IMR-90 (cell line): ENCODE measurements at regions not wholly inside any gene's neighbourhood (a gene's known extent, or its start where the extent isn't known, plus 50 kb on each side); places are given as distances from the start of the nearest gene placed in this dataset.

Source experiments
- ATAC-seq: fragments of 200-7000 bp; cut with Tn5 transposase; 2 replicates; pipeline ENCODE4 v1.9.1; 2020; ENCODE audit warnings: low read depth, mild to moderate bottlenecking, moderate library complexity
- BruUV-seq: library from RNA; stranded (reverse); fragments of 400-500 nt; replicated peaks from 2 replicates; lab custom pipeline; 2021; lab: Mats Ljungman, UMichigan
- CTCF ChIA-PET: fragments of 300-600 bp; formaldehyde crosslinking; extraction: SDS; loops from one replicate; lab custom pipeline; 2021; ENCODE audit warnings: antibody characterized with exemption; lab: Yijun Ruan, JAX
- POLR2A ChIA-PET: fragments of 300-600 bp; sonication (Branson Sonifier 250); formaldehyde crosslinking; loops from one replicate; lab custom pipeline; 2022; ENCODE audit warnings: antibody characterized with exemption; ENCODE audit not compliant: unreplicated experiment; lab: Charles Lee
- DNase-seq: peaks from one replicate; pipeline ENCODE4 v3.0.0; 2013
- H2AFZ ChIP-seq: replicated peaks from 2 replicates; pipeline ENCODE3; 2013; ENCODE audit warnings: low read length, mild to moderate bottlenecking; ENCODE audit not compliant: poor library complexity
- H2AK5ac ChIP-seq: 2 replicates; pipeline ENCODE4 v1.6.1; 2013; ENCODE audit warnings: low read depth, low read length, inconsistent platforms
- H2AK9ac ChIP-seq: replicated peaks from 2 replicates; pipeline ENCODE3; 2013; ENCODE audit warnings: mild to moderate bottlenecking, low read depth, low read length, moderate library complexity; ENCODE audit not compliant: poor library complexity
- H2BK120ac ChIP-seq: 2 replicates; pipeline ENCODE4 v1.6.1; 2013; ENCODE audit warnings: low read depth, low read length, inconsistent platforms
- H2BK15ac ChIP-seq: 3 replicates; pipeline ENCODE4 v1.6.1; 2013; ENCODE audit warnings: low read depth, low read length, inconsistent platforms
- H2BK20ac ChIP-seq: 2 replicates; pipeline ENCODE4 v1.6.1; 2013; ENCODE audit warnings: low read depth, mild to moderate bottlenecking, inconsistent platforms, low read length, moderate library complexity
- H2BK5ac ChIP-seq: 2 replicates; pipeline ENCODE4 v1.6.1; 2013; ENCODE audit warnings: mild to moderate bottlenecking, low read depth, low read length, inconsistent platforms; ENCODE audit not compliant: poor library complexity, severe bottlenecking
- H3K14ac ChIP-seq: replicated peaks from 2 replicates; pipeline ENCODE4 v1.6.1; 2013; ENCODE audit warnings: low read depth, low read length, inconsistent platforms
- H3K18ac ChIP-seq: 2 replicates; pipeline ENCODE4 v1.6.1; 2013; ENCODE audit warnings: low read depth, low read length, control low read depth
- H3K23ac ChIP-seq: 2 replicates; pipeline ENCODE4 v1.6.1; 2013; ENCODE audit warnings: low read depth, low read length, inconsistent platforms
- H3K27ac ChIP-seq: 2 replicates; pipeline ENCODE4 v1.5.1; 2013; ENCODE audit warnings: mild to moderate bottlenecking, control low read depth, low read length; ENCODE audit not compliant: insufficient read depth
- H3K27me3 ChIP-seq: 2 replicates; pipeline ENCODE4 v1.6.1; 2013; ENCODE audit warnings: low read length; ENCODE audit not compliant: control insufficient read depth, insufficient read depth
- H3K36me3 ChIP-seq: 2 replicates; pipeline ENCODE4 v1.6.1; 2013; ENCODE audit warnings: low read length, mixed read lengths; ENCODE audit not compliant: control insufficient read depth, insufficient read depth
- H3K4ac ChIP-seq: 2 replicates; pipeline ENCODE4 v1.6.1; 2013; ENCODE audit warnings: low read depth, low read length, inconsistent platforms
- H3K4me1 ChIP-seq: 2 replicates; pipeline ENCODE4 v1.6.1; 2013; ENCODE audit warnings: low read length, mixed read lengths; ENCODE audit not compliant: control insufficient read depth, insufficient read depth
- H3K4me2 ChIP-seq: 2 replicates; pipeline ENCODE4 v1.6.1; 2013; ENCODE audit warnings: low read depth, mild to moderate bottlenecking, control low read depth, low read length, moderate library complexity
- H3K4me3 ChIP-seq: 2 replicates; pipeline ENCODE4 v1.5.1; 2013; ENCODE audit warnings: low read depth, mild to moderate bottlenecking, control low read depth, low read length, moderate library complexity; ENCODE audit not compliant: insufficient read depth
- H3K56ac ChIP-seq: 2 replicates; pipeline ENCODE4 v1.6.1; 2013; ENCODE audit warnings: low read length, inconsistent platforms; ENCODE audit not compliant: insufficient read depth; ENCODE audit errors: extremely low read depth
- H3K79me1 ChIP-seq, 2 experiments: 2 replicates each; pipeline ENCODE4 v1.6.1; 2013; ENCODE audit warnings: low read length in 2 of 2, inconsistent platforms in 1 of 2, low read depth in 1 of 2
- H3K9ac ChIP-seq: 2 replicates; pipeline ENCODE4 v1.6.1; 2013; ENCODE audit warnings: low read depth, low read length, control low read depth
- H3K9me1 ChIP-seq: 2 replicates; pipeline ENCODE4 v1.6.1; 2013; ENCODE audit warnings: low read length, inconsistent platforms; ENCODE audit not compliant: insufficient read depth
- H3K9me3 ChIP-seq: 2 replicates; pipeline ENCODE4 v1.6.1; 2013; ENCODE audit warnings: low read length; ENCODE audit not compliant: control insufficient read depth, insufficient read depth
- H4K20me1 ChIP-seq: 2 replicates; pipeline ENCODE4 v1.6.1; 2013; ENCODE audit warnings: low read length, inconsistent platforms; ENCODE audit not compliant: insufficient read depth
- H4K5ac ChIP-seq: 2 replicates; pipeline ENCODE4 v1.6.1; 2013; ENCODE audit warnings: mild to moderate bottlenecking, low read depth, low read length, control low read depth
- H4K8ac ChIP-seq, 2 experiments: 2 replicates each; pipeline ENCODE4 v1.6.1; 2013; ENCODE audit warnings: low read depth in 2 of 2, low read length in 2 of 2, control low read depth in 1 of 2, inconsistent platforms in 1 of 2
- H4K91ac ChIP-seq: 2 replicates; pipeline ENCODE4 v1.6.1; 2013; ENCODE audit warnings: low read depth, low read length, inconsistent platforms; ENCODE audit not compliant: insufficient read depth
- BHLHE40 ChIP-seq: fragments of 150-350 bp; IDR thresholded peaks from 2 replicates; pipeline ENCODE4 v1.6.1; 2016; ENCODE audit warnings: mild to moderate bottlenecking, low read depth, low read length
- CEBPB ChIP-seq: IDR thresholded peaks from 2 replicates; pipeline ENCODE4 v1.6.1; 2012; ENCODE audit warnings: low read depth, low read length, improper control_type of control experiment
- CHD1 ChIP-seq: IDR thresholded peaks from 2 replicates; pipeline ENCODE4 v1.6.1; 2012; ENCODE audit warnings: low read depth, low read length, improper control_type of control experiment
- MAFK ChIP-seq: IDR thresholded peaks from 2 replicates; pipeline ENCODE4 v1.6.1; 2012; ENCODE audit warnings: low read depth, low read length, improper control_type of control experiment
- MAZ ChIP-seq: IDR thresholded peaks from 2 replicates; pipeline ENCODE4 v1.6.1; 2012; ENCODE audit warnings: low read depth, mild to moderate bottlenecking, low read length, improper control_type of control experiment, moderate library complexity, borderline replicate concordance
- MXI1 ChIP-seq: IDR thresholded peaks from 2 replicates; pipeline ENCODE4 v1.6.1; 2012; ENCODE audit warnings: low read depth, mild to moderate bottlenecking, low read length, moderate library complexity, borderline replicate concordance
- NFE2L2 ChIP-seq: fragments of 150-350 bp; IDR thresholded peaks from 2 replicates; pipeline ENCODE4 v1.6.1; 2016; ENCODE audit warnings: low read depth, mild to moderate bottlenecking, low read length
- POLR2A ChIP-seq: IDR thresholded peaks from 2 replicates; pipeline ENCODE4 v1.6.1; 2012; ENCODE audit warnings: mild to moderate bottlenecking, low read depth, low read length
- RAD21 ChIP-seq: IDR thresholded peaks from 2 replicates; pipeline ENCODE4 v1.6.1; 2012; ENCODE audit warnings: low read length, improper control_type of control experiment
- RCOR1 ChIP-seq: IDR thresholded peaks from 2 replicates; pipeline ENCODE4 v1.6.1; 2012; ENCODE audit warnings: mild to moderate bottlenecking, low read length, improper control_type of control experiment; ENCODE audit not compliant: insufficient replicate concordance
- RFX5 ChIP-seq: IDR thresholded peaks from 2 replicates; pipeline ENCODE4 v1.8.0; 2012; ENCODE audit warnings: low read depth, mild to moderate bottlenecking, low read length, moderate library complexity
- SMC3 ChIP-seq: fragments of 150-350 bp; IDR thresholded peaks from 2 replicates; pipeline ENCODE4 v1.6.1; 2016; ENCODE audit warnings: low read depth, mild to moderate bottlenecking, antibody characterized with exemption, low read length, moderate library complexity
- WGBS, 2 experiments: methylation state at CpG; one replicate each; pipeline versions ENCODE4 v1.1.5 to v1.1.7; 2013; ENCODE audit warnings: missing lambda C conversion rate in 2 of 2; ENCODE audit not compliant: insufficient read length in 1 of 2; ENCODE audit errors: extremely low coverage in 2 of 2; 5-methylcytosine and 5-hydroxymethylcytosine counted together
- dilution Hi-C: fragments of 300-500 bp; cut with HindIII; formaldehyde crosslinking; loops from one replicate; pipeline ENCODE4 v1.14.3; 2018; ENCODE audit warnings: low sequenced_read_pairs; ENCODE audit not compliant: unreplicated experiment
- in situ Hi-C: fragments of 300-500 bp; cut with MboI; formaldehyde crosslinking; loops from 3 replicates; pipeline ENCODE4 v1.14.3; 2019; ENCODE audit warnings: low sequenced_read_pairs, inconsistent platforms, mixed read lengths
- intact Hi-C: fragments of 100-400 bp; cut with micrococcal nuclease; formaldehyde crosslinking; loops from 2 replicates; pipeline ENCODE4 v1.10.0; 2022
- TF ChIP-seq, protein P1 (sequence below): fragments of 150-350 bp; IDR thresholded peaks from 2 replicates; pipeline ENCODE4 v1.6.1; 2016; ENCODE audit warnings: low read depth, mild to moderate bottlenecking, low read length, moderate library complexity, borderline replicate concordance
- TF ChIP-seq, protein P2 (sequence below): conservative IDR thresholded peaks from 2 replicates; pipeline ENCODE4 v1.5.1; 2012; ENCODE audit warnings: mild to moderate bottlenecking, low read depth, low read length, improper control_type of control experiment
- TF ChIP-seq, protein P3 (sequence below): fragments of 150-350 bp; IDR thresholded peaks from 2 replicates; pipeline ENCODE4 v1.6.1; 2017; ENCODE audit warnings: mild to moderate bottlenecking, antibody characterized with exemption, low read length, low read depth

DNA sequence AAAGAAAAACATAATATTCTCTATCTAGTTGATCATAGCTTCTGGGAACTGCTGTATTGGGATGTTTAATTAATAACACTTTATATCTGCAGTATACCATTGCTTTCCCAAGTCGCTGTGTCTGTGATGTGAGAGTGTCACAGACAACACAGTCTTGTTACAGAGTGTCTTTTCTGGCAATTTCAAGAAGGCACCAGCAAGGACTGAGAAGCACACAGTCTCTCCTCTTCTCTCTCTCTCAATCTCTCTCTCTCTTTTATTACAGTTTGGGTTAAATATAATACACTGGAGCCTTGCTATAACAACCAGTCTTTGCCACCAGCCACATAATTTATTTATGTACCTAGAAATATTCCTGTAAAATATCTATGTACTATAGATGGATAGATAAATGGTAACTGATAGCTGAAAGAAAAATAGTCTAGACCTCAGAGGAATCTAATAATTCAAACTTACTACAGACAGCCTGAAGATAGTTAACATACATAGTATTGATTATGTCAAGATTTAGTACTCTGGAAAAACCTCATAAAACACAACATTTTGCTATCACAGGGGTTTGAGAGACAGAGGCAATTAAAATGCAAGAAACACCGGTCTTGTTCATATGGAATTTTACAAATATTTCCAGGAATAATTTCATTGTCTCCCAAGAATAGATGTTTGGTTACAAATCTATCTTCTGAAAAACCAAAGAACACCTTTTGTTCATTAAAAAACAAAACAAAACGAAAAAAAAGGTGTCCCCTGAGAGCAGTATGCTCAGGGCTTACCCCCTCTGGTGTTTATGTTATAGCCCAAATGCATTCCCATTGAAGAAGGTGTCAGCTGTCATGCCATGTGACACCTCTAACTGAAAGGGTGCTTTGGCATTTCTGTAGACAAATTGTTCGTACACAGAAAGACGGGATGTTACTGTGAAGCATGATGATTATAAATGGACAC is 507.8 kb downstream of the TBC1D4 start:
- H2BK20ac ChIP-seq = no peak overlapping the region
- H4K5ac ChIP-seq = no peak overlapping the region
- no peak overlapping the region for H3K56ac ChIP-seq
- H3K36me3 ChIP-seq = no peaks in the 10 kb centered on the region
- no peak overlapping the region for H2BK120ac ChIP-seq
- H4K8ac ChIP-seq = no peak overlapping the region
- H3K27ac ChIP-seq = no peak overlapping the region
- H2AFZ ChIP-seq = no peak overlapping the region
- H3K4me1 ChIP-seq = no peaks in the 10 kb centered on the region
- POLR2A ChIA-PET = no interaction called here
- no TSS peak for BruUV-seq
- no peak overlapping the region for H3K4ac ChIP-seq
- no peak for ATAC-seq
- CTCF ChIA-PET = no interaction called here
- H3K27me3 ChIP-seq = no peaks in the 10 kb centered on the region
- no peak overlapping the region for H2BK15ac ChIP-seq
- H3K18ac ChIP-seq = no peak overlapping the region
- H3K14ac ChIP-seq = no peak overlapping the region
- no peak overlapping the region for H3K23ac ChIP-seq
- H3K9me3 ChIP-seq = no peaks in the 10 kb centered on the region
- no peak for DNase-seq
- H3K9me1 ChIP-seq = no peaks in the 10 kb centered on the region
- H3K79me1 ChIP-seq = no peaks in the 10 kb centered on the region
- intact Hi-C loops = no loop called here
- H2BK5ac ChIP-seq = no peak overlapping the region
- in situ Hi-C loops = no loop called here
- no peaks in the 10 kb centered on the region for H4K20me1 ChIP-seq
- no peak overlapping the region for H3K4me2 ChIP-seq
- no peak overlapping the region for H3K9ac ChIP-seq
- no peak overlapping the region for H2AK5ac ChIP-seq
- H2AK9ac ChIP-seq = no peak overlapping the region
- WGBS, 2 experiments = no CpG with 5 or more reads among the region's 5 CpGs
- no peak overlapping the region for H3K4me3 ChIP-seq
- dilution Hi-C loops = no loop called here
- no peak overlapping the region for H4K91ac ChIP-seq
- no peak for TF ChIP-seq CHD1
- no peak for TF ChIP-seq RAD21
- TF ChIP-seq SMC3 = no peak
- no peak for TF ChIP-seq MAFK
- no peak for TF ChIP-seq CEBPB
- no peak for TF ChIP-seq RCOR1
- TF ChIP-seq, protein P1, sequence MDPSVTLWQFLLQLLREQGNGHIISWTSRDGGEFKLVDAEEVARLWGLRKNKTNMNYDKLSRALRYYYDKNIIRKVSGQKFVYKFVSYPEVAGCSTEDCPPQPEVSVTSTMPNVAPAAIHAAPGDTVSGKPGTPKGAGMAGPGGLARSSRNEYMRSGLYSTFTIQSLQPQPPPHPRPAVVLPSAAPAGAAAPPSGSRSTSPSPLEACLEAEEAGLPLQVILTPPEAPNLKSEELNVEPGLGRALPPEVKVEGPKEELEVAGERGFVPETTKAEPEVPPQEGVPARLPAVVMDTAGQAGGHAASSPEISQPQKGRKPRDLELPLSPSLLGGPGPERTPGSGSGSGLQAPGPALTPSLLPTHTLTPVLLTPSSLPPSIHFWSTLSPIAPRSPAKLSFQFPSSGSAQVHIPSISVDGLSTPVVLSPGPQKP = no peak
- TF ChIP-seq, protein P2, sequence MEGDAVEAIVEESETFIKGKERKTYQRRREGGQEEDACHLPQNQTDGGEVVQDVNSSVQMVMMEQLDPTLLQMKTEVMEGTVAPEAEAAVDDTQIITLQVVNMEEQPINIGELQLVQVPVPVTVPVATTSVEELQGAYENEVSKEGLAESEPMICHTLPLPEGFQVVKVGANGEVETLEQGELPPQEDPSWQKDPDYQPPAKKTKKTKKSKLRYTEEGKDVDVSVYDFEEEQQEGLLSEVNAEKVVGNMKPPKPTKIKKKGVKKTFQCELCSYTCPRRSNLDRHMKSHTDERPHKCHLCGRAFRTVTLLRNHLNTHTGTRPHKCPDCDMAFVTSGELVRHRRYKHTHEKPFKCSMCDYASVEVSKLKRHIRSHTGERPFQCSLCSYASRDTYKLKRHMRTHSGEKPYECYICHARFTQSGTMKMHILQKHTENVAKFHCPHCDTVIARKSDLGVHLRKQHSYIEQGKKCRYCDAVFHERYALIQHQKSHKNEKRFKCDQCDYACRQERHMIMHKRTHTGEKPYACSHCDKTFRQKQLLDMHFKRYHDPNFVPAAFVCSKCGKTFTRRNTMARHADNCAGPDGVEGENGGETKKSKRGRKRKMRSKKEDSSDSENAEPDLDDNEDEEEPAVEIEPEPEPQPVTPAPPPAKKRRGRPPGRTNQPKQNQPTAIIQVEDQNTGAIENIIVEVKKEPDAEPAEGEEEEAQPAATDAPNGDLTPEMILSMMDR = no peak
- TF ChIP-seq BHLHE40 = no peak
- TF ChIP-seq POLR2A = no peak
- TF ChIP-seq NFE2L2 = no peak
- TF ChIP-seq, protein P3, sequence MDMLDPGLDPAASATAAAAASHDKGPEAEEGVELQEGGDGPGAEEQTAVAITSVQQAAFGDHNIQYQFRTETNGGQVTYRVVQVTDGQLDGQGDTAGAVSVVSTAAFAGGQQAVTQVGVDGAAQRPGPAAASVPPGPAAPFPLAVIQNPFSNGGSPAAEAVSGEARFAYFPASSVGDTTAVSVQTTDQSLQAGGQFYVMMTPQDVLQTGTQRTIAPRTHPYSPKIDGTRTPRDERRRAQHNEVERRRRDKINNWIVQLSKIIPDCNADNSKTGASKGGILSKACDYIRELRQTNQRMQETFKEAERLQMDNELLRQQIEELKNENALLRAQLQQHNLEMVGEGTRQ = no peak
- TF ChIP-seq RFX5 = no peak
- no peak for TF ChIP-seq MXI1
- TF ChIP-seq MAZ = no peak
